ENCODE measurements at regions not wholly inside any gene's neighbourhood (a gene's known extent, or its start where the extent isn't known, plus 50 kb on each side); places are given as distances from the start of the nearest gene placed in this dataset.

- Mint-ChIP-seq H3K4me3 (no peak overlapping the region), H3K27me3 (ENCODE audit: low read depth) (peaks cover 6% of the 10 kb centered on the region), H3K36me3 (no peaks in the 10 kb centered on the region), H3K27ac (no peak overlapping the region), H3K9me3 (no peaks in the 10 kb centered on the region), H3K4me1 (peaks cover 10% of the 10 kb centered on the region)
- DNase-seq (ENCODE audit: low spot score in 2 of 2, unreplicated experiment in 2 of 2) = no peak
- no peak for TF ChIP-seq CTCF (IDR thresholded peaks at IDR 0.05; ENCODE audit: unreplicated experiment)
Observed at GRCh38 chr12:127912035-127912665, 354.8 kb upstream of the TMEM132C start.

GRCh38 chr12:127923501-127923900, 343.5 kb upstream of the TMEM132C start:
- TF ChIP-seq CTCF (IDR thresholded peaks at IDR 0.05; ENCODE audit: unreplicated experiment) = no peak
- no peak overlapping the region for H3K4me3 Mint-ChIP-seq
- H3K27ac Mint-ChIP-seq = no peak overlapping the region
- peaks cover 5% of the 10 kb centered on the region for H3K4me1 Mint-ChIP-seq
- H3K36me3 Mint-ChIP-seq = no peaks in the 10 kb centered on the region
- no peaks in the 10 kb centered on the region for H3K9me3 Mint-ChIP-seq
- no peak for DNase-seq (ENCODE audit: low spot score in 2 of 2, unreplicated experiment in 2 of 2)
- H3K27me3 Mint-ChIP-seq (ENCODE audit: low read depth) = peaks cover 6% of the 10 kb centered on the region

GRCh38 chr12:127925971-127926370, 341.0 kb upstream of the TMEM132C start:
- TF ChIP-seq CTCF (IDR thresholded peaks at IDR 0.05; ENCODE audit: unreplicated experiment) = no peak
- H3K36me3 Mint-ChIP-seq = no peaks in the 10 kb centered on the region
- no peak overlapping the region for H3K27ac Mint-ChIP-seq
- peak in 1 of 2 experiments; percentile 42 for DNase-seq (ENCODE audit: low spot score in 2 of 2, unreplicated experiment in 2 of 2)
- H3K27me3 Mint-ChIP-seq (ENCODE audit: low read depth) = peaks cover 5% of the 10 kb centered on the region
- H3K4me1 Mint-ChIP-seq = peaks cover 5% of the 10 kb centered on the region
- H3K9me3 Mint-ChIP-seq = no peaks in the 10 kb centered on the region
- H3K4me3 Mint-ChIP-seq = no peak overlapping the region

- Mint-ChIP-seq H3K4me3 (no peak overlapping the region), H3K36me3 (no peaks in the 10 kb centered on the region), H3K9me3 (no peaks in the 10 kb centered on the region), H3K27me3 (ENCODE audit: low read depth) (peaks cover 4% of the 10 kb centered on the region), H3K4me1 (peaks cover 5% of the 10 kb centered on the region), H3K27ac (no peak overlapping the region)
- no peak for DNase-seq (ENCODE audit: low spot score in 2 of 2, unreplicated experiment in 2 of 2)
- TF ChIP-seq CTCF (IDR thresholded peaks at IDR 0.05; ENCODE audit: unreplicated experiment) = no peak
Observed at GRCh38 chr12:127928178-127928577, 338.8 kb upstream of the TMEM132C start.

- no peak overlapping the region for H3K27ac Mint-ChIP-seq
Observed at GRCh38 chr12:127928615-127929571, 338.1 kb upstream of the TMEM132C start.

More at GRCh38 chr12:127928615-127929571, 338.1 kb upstream of the TMEM132C start:
- H3K4me3 Mint-ChIP-seq = no peak overlapping the region
- H3K4me1 Mint-ChIP-seq = peaks cover 5% of the 10 kb centered on the region
- H3K27me3 Mint-ChIP-seq (ENCODE audit: low read depth) = peaks cover 4% of the 10 kb centered on the region
- H3K36me3 Mint-ChIP-seq = no peaks in the 10 kb centered on the region
- no peak for DNase-seq (ENCODE audit: low spot score in 2 of 2, unreplicated experiment in 2 of 2)
- no peak for TF ChIP-seq CTCF (IDR thresholded peaks at IDR 0.05; ENCODE audit: unreplicated experiment)
- no peaks in the 10 kb centered on the region for H3K9me3 Mint-ChIP-seq

Data from mesothelial cell of epicardium (in vitro differentiated cells).